ENCODE measurements at regions not wholly inside any gene's neighbourhood (a gene's known extent, or its start where the extent isn't known, plus 50 kb on each side); places are given as distances from the start of the nearest gene placed in this dataset.

DNA sequence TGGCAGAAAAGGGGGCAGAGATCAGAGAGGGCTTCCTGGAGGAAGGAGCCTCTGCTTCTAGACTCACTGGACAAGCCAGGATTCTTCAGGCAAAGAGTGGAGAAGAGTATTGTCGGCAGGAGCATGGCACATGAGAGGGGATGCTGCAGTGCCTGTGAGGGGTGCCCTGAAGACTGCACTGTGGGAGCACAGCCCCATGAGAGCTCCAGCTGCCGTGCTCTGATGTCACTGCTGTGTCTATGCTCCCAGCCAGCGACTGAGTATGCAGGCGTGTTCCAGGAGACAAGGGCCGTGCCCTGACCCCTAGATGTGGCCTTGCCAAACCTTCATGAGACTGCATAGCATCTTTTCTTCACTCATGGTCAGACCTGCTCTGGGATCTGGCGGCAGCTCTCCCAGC lies 339.1 kb downstream of the RPS24 start:
- intact Hi-C loops (cut with DNase I) = no loop called here
- Histone ChIP-seq H3K9me3 (no peaks in the 10 kb centered on the region), H3K4me1 (no peaks in the 10 kb centered on the region), H3K36me3 (no peaks in the 10 kb centered on the region), H3K4me3 (no peak overlapping the region), H3K27ac (no peak overlapping the region), H3K27me3 (no peaks in the 10 kb centered on the region)
- no peak for DNase-seq
- no peak for ATAC-seq
- TF ChIP-seq, protein P1, sequence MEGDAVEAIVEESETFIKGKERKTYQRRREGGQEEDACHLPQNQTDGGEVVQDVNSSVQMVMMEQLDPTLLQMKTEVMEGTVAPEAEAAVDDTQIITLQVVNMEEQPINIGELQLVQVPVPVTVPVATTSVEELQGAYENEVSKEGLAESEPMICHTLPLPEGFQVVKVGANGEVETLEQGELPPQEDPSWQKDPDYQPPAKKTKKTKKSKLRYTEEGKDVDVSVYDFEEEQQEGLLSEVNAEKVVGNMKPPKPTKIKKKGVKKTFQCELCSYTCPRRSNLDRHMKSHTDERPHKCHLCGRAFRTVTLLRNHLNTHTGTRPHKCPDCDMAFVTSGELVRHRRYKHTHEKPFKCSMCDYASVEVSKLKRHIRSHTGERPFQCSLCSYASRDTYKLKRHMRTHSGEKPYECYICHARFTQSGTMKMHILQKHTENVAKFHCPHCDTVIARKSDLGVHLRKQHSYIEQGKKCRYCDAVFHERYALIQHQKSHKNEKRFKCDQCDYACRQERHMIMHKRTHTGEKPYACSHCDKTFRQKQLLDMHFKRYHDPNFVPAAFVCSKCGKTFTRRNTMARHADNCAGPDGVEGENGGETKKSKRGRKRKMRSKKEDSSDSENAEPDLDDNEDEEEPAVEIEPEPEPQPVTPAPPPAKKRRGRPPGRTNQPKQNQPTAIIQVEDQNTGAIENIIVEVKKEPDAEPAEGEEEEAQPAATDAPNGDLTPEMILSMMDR (IDR thresholded peaks at IDR 0.05) = no peak
- TF ChIP-seq POLR2A (IDR thresholded peaks at IDR 0.05) = no peak
- 58% methylated on average over 2 of the region's 6 CpGs for WGBS (ENCODE audit: insufficient coverage, low coverage, low lambda C conversion rate, missing lambda C conversion rate)

DNA sequence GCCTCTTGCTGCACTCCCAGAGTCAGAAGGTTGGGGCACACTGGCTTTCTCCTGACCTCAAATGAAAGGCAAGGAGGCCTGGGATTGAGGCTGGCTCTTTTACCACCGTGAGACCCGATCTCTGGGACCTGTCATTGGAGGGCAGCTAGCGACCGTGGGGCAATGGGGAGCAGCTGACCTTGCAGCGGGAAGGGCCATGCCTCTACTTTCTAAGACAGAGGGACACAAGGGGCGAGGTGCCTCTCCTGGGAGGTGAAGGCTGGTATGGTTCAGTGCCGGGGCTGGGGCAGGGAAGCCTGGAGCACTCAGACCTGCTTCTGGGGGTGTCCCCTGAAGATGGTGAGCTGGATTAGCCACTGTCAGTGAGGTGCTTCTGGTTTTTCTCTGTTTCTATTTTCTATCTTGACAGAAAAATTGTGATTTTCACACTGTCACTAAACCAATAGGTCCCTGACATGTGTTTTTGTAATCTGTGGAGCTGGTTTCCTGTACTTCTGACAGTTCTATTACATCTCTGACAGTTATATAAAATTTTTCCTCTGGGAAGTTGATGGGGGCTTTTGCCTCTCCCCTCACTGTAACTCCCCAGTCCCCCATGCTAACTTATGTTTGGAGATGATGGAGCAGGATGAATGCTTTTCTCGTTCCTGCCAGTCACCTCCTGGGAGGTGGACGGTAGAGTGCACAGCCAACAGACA lies 340.8 kb downstream of the RPS24 start:
- TF ChIP-seq, protein P1 (IDR thresholded peaks at IDR 0.05) = no peak
- TF ChIP-seq POLR2A (IDR thresholded peaks at IDR 0.05) = no peak
- no peak overlapping the region for H3K4me3 ChIP-seq
- H3K9me3 ChIP-seq = no peaks in the 10 kb centered on the region
- 80% methylated on average over 1 of the region's 9 CpGs for WGBS (ENCODE audit: insufficient coverage, low coverage, low lambda C conversion rate, missing lambda C conversion rate)
- ATAC-seq (no peak), DNase-seq (no peak)
- H3K27me3 ChIP-seq = no peaks in the 10 kb centered on the region
- no peak overlapping the region for H3K27ac ChIP-seq
- no peaks in the 10 kb centered on the region for H3K36me3 ChIP-seq
- intact Hi-C loops (cut with DNase I) = no loop called here
- H3K4me1 ChIP-seq = no peaks in the 10 kb centered on the region

DNA sequence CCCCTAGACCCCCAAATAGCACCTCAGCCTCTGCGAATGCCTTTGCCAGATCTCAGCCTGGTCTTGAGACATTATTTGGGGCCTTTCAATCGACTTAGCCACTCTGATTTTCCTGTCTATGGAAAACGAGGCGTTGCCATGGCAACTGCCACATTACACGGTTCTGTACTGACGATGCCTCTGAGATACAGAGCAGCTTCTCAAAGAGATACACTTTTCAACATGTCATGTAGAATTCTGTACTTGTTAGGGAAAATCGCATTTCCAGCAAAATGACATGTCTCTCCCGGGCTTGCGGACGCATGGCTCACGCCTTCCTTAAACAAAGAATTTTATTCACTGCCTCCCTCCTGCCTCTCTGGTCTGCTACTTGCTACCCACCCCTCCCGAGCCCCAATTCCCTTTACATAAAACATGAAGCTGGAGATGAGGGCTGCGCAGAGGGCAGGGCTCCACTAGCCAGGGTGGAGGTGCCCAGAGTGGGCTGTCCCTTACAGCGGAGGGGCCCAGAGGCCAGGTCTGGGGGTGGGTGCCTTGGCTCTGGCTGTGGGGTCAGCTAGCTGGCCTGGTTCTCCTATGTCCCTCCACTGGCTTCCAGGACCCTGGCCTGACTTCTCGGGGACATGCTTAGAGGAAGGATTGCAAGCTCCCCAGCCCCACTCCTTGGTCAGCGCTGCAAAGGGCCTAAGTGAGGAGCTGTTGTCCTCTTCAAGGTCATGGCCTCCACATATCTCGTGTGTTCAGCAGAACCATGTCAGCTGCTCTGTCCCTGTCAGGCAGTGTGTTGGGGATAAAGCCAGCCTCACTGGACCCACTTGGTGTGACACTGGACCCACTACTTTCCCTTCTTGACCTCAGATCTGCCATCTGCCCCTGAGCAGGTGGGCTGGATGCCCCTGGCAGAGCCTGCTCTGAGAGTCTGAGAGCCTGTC lies 342.5 kb downstream of the RPS24 start:
- 72% methylated on average over 9 of the region's 17 CpGs for WGBS (ENCODE audit: insufficient coverage, low coverage, low lambda C conversion rate, missing lambda C conversion rate)

DNA sequence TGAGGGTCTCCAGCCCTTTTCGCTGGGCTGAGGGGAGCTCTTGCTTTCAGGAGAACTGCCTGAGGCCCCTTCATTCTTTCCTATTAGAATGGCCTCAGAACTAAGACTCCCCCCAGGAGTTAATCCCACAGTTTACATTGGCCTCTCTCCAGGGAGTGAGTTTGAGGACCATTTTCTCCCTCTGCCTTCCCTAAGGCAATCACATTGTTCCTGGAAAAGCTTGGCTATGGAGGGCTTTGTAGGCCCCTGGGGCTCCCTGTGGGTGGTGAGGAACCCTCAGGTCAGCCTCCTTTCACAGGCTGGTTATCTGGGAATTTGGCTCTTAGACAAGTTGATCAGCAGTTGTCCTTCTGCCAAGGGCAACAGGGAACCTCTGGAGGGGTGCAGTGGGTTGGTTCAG lies 343.7 kb downstream of the RPS24 start:
- ATAC-seq (no peak), DNase-seq (no peak)
- no peaks in the 10 kb centered on the region for H3K9me3 ChIP-seq
- no peak overlapping the region for H3K27ac ChIP-seq
- no peak for TF ChIP-seq POLR2A (IDR thresholded peaks at IDR 0.05)
- TF ChIP-seq, protein P1 (IDR thresholded peaks at IDR 0.05) = no peak
- H3K36me3 ChIP-seq = no peaks in the 10 kb centered on the region
- WGBS (ENCODE audit: insufficient coverage, low coverage, low lambda C conversion rate, missing lambda C conversion rate) = no CpG with 5 or more reads among the region's 1 CpG
- H3K4me3 ChIP-seq = no peak overlapping the region
- H3K4me1 ChIP-seq = no peaks in the 10 kb centered on the region
- intact Hi-C loops (cut with DNase I) = no loop called here
- no peaks in the 10 kb centered on the region for H3K27me3 ChIP-seq

More for the DNA sequence above, 342.5 kb downstream of the RPS24 start:
- H3K4me1 ChIP-seq = no peaks in the 10 kb centered on the region
- H3K27me3 ChIP-seq = no peaks in the 10 kb centered on the region
- no peak overlapping the region for H3K27ac ChIP-seq
- DNase-seq (no peak), ATAC-seq (no peak)
- intact Hi-C loops (cut with DNase I) = no loop called here
- H3K9me3 ChIP-seq = no peaks in the 10 kb centered on the region
- TF ChIP-seq, protein P1 (IDR thresholded peaks at IDR 0.05) = no peak
- no peak for TF ChIP-seq POLR2A (IDR thresholded peaks at IDR 0.05)
- no peak overlapping the region for H3K4me3 ChIP-seq
- no peaks in the 10 kb centered on the region for H3K36me3 ChIP-seq

Data from right lobe of liver (tissue), 6 donors.